ENCODE measurements at regions not wholly inside any gene's neighbourhood (a gene's known extent, or its start where the extent isn't known, plus 50 kb on each side); places are given as distances from the start of the nearest gene placed in this dataset.

- Histone ChIP-seq H3F3A (ENCODE audit: insufficient read depth, low read length, poor library complexity, severe bottlenecking) (no peaks in the 10 kb centered on the region), H3K79me2 (replicated peaks; ENCODE audit: insufficient read depth, low read length) (no peaks in the 10 kb centered on the region), H2AFZ (ENCODE audit: low read depth, low read length) (no peak overlapping the region), H3K36me3 (ENCODE audit: insufficient read depth, low read length) (no peaks in the 10 kb centered on the region), H3K9me3 (ENCODE audit: low read length) (no peaks in the 10 kb centered on the region), H3K27me3 (ENCODE audit: insufficient read depth, low read depth, low read length) (no peaks in the 10 kb centered on the region), H3K9me2 (ENCODE audit: insufficient read depth, low read length) (no peaks in the 10 kb centered on the region), H3K4me3 (ENCODE audit: low read length) (no peak overlapping the region), H3K9ac (ENCODE audit: low read length) (no peak overlapping the region), H4K20me1 (ENCODE audit: insufficient read depth) (no peaks in the 10 kb centered on the region), H3K4me2 (ENCODE audit: low read length) (no peak overlapping the region), H3K27ac (ENCODE audit: low read length) (no peak overlapping the region)
- TF ChIP-seq, protein P1, sequence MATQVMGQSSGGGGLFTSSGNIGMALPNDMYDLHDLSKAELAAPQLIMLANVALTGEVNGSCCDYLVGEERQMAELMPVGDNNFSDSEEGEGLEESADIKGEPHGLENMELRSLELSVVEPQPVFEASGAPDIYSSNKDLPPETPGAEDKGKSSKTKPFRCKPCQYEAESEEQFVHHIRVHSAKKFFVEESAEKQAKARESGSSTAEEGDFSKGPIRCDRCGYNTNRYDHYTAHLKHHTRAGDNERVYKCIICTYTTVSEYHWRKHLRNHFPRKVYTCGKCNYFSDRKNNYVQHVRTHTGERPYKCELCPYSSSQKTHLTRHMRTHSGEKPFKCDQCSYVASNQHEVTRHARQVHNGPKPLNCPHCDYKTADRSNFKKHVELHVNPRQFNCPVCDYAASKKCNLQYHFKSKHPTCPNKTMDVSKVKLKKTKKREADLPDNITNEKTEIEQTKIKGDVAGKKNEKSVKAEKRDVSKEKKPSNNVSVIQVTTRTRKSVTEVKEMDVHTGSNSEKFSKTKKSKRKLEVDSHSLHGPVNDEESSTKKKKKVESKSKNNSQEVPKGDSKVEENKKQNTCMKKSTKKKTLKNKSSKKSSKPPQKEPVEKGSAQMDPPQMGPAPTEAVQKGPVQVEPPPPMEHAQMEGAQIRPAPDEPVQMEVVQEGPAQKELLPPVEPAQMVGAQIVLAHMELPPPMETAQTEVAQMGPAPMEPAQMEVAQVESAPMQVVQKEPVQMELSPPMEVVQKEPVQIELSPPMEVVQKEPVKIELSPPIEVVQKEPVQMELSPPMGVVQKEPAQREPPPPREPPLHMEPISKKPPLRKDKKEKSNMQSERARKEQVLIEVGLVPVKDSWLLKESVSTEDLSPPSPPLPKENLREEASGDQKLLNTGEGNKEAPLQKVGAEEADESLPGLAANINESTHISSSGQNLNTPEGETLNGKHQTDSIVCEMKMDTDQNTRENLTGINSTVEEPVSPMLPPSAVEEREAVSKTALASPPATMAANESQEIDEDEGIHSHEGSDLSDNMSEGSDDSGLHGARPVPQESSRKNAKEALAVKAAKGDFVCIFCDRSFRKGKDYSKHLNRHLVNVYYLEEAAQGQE (IDR thresholded peaks at IDR 0.05; ENCODE audit: borderline replicate concordance), result no peak
- TF ChIP-seq MXI1 (conservative IDR thresholded peaks at IDR 0.05; ENCODE audit: poor library complexity, severe bottlenecking), result no peak
- TF ChIP-seq EZH2 (IDR thresholded peaks at IDR 0.05; ENCODE audit: borderline replicate concordance, insufficient read depth, low read length, poor library complexity, severe bottlenecking), result no peak
Measured at GRCh38 chr1:244291236-244292201, 160.2 kb downstream of the ADSS2 start.

GRCh38 chr1:244294599-244295224 lies 157.0 kb downstream of the ADSS2 start:
- Histone ChIP-seq H3K9me3 (ENCODE audit: low read length) (no peaks in the 10 kb centered on the region), H3K27ac (ENCODE audit: low read length) (peak overlapping the region; percentile 60), H3K9me2 (ENCODE audit: insufficient read depth, low read length) (no peaks in the 10 kb centered on the region), H3K36me3 (ENCODE audit: insufficient read depth, low read length) (no peaks in the 10 kb centered on the region), H3K9ac (ENCODE audit: low read length) (no peak overlapping the region), H3K4me3 (ENCODE audit: low read length) (no peak overlapping the region), H3K4me2 (ENCODE audit: low read length) (no peak overlapping the region), H3K27me3 (ENCODE audit: insufficient read depth, low read depth, low read length) (no peaks in the 10 kb centered on the region), H2AFZ (ENCODE audit: low read depth, low read length) (no peak overlapping the region), H3K79me2 (replicated peaks; ENCODE audit: insufficient read depth, low read length) (no peaks in the 10 kb centered on the region), H3F3A (ENCODE audit: insufficient read depth, low read length, poor library complexity, severe bottlenecking) (no peaks in the 10 kb centered on the region), H4K20me1 (ENCODE audit: insufficient read depth) (no peaks in the 10 kb centered on the region)
- TF ChIP-seq POLR2AphosphoS5 (IDR thresholded peaks at IDR 0.05), result no peak
- TF ChIP-seq EZH2 (IDR thresholded peaks at IDR 0.05; ENCODE audit: borderline replicate concordance, insufficient read depth, low read length, poor library complexity, severe bottlenecking), result no peak
- TF ChIP-seq EP300 (conservative IDR thresholded peaks at IDR 0.05; ENCODE audit: poor library complexity, severe bottlenecking), result peak; percentile 34

DNA sequence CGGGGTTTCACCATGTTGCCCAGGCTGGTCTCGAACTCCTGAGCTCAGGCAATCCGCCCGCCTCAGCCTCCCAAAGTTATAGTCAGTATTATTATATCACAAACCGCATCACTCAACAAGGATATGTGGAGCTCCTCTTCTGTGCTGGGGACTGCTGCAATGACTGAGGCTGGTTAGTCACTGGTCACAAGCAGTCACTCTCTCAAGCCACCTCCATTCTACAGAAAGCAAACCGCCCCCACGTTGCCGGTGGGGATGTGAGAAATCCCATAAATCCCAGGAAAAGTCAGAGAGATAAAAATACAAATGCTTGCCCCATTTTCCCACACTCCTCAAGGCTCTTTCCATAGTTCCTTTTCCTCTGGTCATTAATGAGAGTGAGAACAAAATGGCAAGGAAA lies 155.7 kb downstream of the ADSS2 start:
- no peak overlapping the region for H3K4me2 ChIP-seq (ENCODE audit: low read length)
- no peak for TF ChIP-seq TAF1 (IDR thresholded peaks at IDR 0.05; ENCODE audit: low read depth)
- no peak for TF ChIP-seq EZH2 (IDR thresholded peaks at IDR 0.05; ENCODE audit: borderline replicate concordance, insufficient read depth, low read length, poor library complexity, severe bottlenecking)
- TF ChIP-seq, protein P1 (IDR thresholded peaks at IDR 0.05; ENCODE audit: borderline replicate concordance), result no peak
- no peak for TF ChIP-seq POLR2AphosphoS5 (IDR thresholded peaks at IDR 0.05)
- no peak for TF ChIP-seq EP300 (conservative IDR thresholded peaks at IDR 0.05; ENCODE audit: poor library complexity, severe bottlenecking)
- no peak for TF ChIP-seq SMC3 (conservative IDR thresholded peaks at IDR 0.05; ENCODE audit: poor library complexity)
- no peak for TF ChIP-seq CTCF (IDR thresholded peaks at IDR 0.05; ENCODE audit: poor library complexity, severe bottlenecking)
- TF ChIP-seq MXI1 (conservative IDR thresholded peaks at IDR 0.05; ENCODE audit: poor library complexity, severe bottlenecking), result no peak
- no peak for TF ChIP-seq RAD21 (conservative IDR thresholded peaks at IDR 0.05)

More for the DNA sequence above, 155.7 kb downstream of the ADSS2 start:
- Histone ChIP-seq H2AFZ (ENCODE audit: low read depth, low read length) (no peak overlapping the region), H3K9me2 (ENCODE audit: insufficient read depth, low read length) (no peaks in the 10 kb centered on the region), H3K9ac (ENCODE audit: low read length) (no peak overlapping the region), H3K36me3 (ENCODE audit: insufficient read depth, low read length) (no peaks in the 10 kb centered on the region), H3F3A (ENCODE audit: insufficient read depth, low read length, poor library complexity, severe bottlenecking) (no peaks in the 10 kb centered on the region), H3K79me2 (replicated peaks; ENCODE audit: insufficient read depth, low read length) (no peaks in the 10 kb centered on the region), H3K4me3 (ENCODE audit: low read length) (no peak overlapping the region), H3K27ac (ENCODE audit: low read length) (no peak overlapping the region), H4K20me1 (ENCODE audit: insufficient read depth) (no peaks in the 10 kb centered on the region), H3K9me3 (ENCODE audit: low read length) (no peaks in the 10 kb centered on the region), H3K27me3 (ENCODE audit: insufficient read depth, low read depth, low read length) (no peaks in the 10 kb centered on the region)
